ENCODE measurements at regions not wholly inside any gene's neighbourhood (a gene's known extent, or its start where the extent isn't known, plus 50 kb on each side); places are given as distances from the start of the nearest gene placed in this dataset.

DNA sequence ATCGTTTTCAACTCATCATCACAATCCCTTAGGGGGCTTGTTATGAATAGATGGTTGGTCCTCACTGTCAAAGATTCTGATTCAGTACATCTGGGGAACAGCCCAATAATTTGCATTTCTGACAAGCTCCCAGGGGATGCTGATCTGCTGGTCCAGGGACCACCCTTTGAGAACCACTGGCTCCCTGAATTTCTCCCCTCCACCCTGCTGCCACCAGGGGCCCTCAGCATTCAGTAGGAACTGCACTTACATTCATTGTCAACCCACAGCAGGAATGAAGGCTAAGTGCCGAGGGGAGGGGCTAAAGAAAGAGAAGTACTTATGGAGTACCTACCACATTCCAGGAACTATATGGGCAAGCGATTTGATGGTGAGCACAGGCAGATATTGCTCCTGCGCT, 85.9 kb downstream of the BOD1 start:
- H3K4me1 ChIP-seq (ENCODE audit: control insufficient read depth, extremely low read depth, insufficient read depth, low read length): no peaks in the 10 kb centered on the region
- no TSS peak for BruUV-seq (replicated peaks)
- H3K4me2 ChIP-seq (ENCODE audit: insufficient read depth, low read length): no peak overlapping the region
- H3K9me3 ChIP-seq (replicated peaks; ENCODE audit: control insufficient read depth, insufficient read depth, low read length): no peaks in the 10 kb centered on the region
- no peak for TF ChIP-seq EZH2 (IDR thresholded peaks at IDR 0.05; ENCODE audit: borderline replicate concordance, low read depth, low read length, severe bottlenecking)
- dilution Hi-C loops (cut with MboI; ENCODE audit: extremely low pct_ligation_motif_present, low sequenced_read_pairs): no loop called here
- H3K27ac ChIP-seq (ENCODE audit: insufficient read depth, low read depth, low read length): no peak overlapping the region
- no peak overlapping the region for H3K4me3 ChIP-seq (replicated peaks in 1 of 3; ENCODE audit: insufficient read depth in 1 of 3, low read depth in 1 of 3, low read length in 3 of 3)
- FAIRE-seq (no peak), DNase-seq (ENCODE audit: low read depth, low spot score) (no peak)
- ChIA-PET POLR2A (no interaction called here), CTCF (interaction anchor here (1.6 kb wide), 1 partner anchor 42 kb away, joined by 5 read pairs; no protein-coding TSS in a partner anchor)
- no peaks in the 10 kb centered on the region for H3K36me3 ChIP-seq (ENCODE audit: control insufficient read depth in 2 of 2, extremely low read depth in 1 of 2, insufficient read depth in 2 of 2, low read length in 2 of 2)
- no peaks in the 10 kb centered on the region for H3K9me1 ChIP-seq (replicated peaks; ENCODE audit: control insufficient read depth, extremely low read depth, insufficient read depth, low read length)
- intact Hi-C loops (cut with micrococcal nuclease): no loop called here
- no peak overlapping the region for H2AFZ ChIP-seq (ENCODE audit: low read depth, low read length)
- H3K27me3 ChIP-seq (ENCODE audit: control insufficient read depth in 2 of 2, insufficient read depth in 2 of 2, low read length in 2 of 2): no peaks in the 10 kb centered on the region
- no peaks in the 10 kb centered on the region for H3K79me2 ChIP-seq (ENCODE audit: control insufficient read depth, insufficient read depth, low read length)
- no peaks in the 10 kb centered on the region for H4K20me1 ChIP-seq (replicated peaks; ENCODE audit: control insufficient read depth, extremely low read depth, insufficient read depth, low read length)
- H3K9ac ChIP-seq (replicated peaks; ENCODE audit: extremely low read depth, insufficient read depth, low read length): no peak overlapping the region

DNA sequence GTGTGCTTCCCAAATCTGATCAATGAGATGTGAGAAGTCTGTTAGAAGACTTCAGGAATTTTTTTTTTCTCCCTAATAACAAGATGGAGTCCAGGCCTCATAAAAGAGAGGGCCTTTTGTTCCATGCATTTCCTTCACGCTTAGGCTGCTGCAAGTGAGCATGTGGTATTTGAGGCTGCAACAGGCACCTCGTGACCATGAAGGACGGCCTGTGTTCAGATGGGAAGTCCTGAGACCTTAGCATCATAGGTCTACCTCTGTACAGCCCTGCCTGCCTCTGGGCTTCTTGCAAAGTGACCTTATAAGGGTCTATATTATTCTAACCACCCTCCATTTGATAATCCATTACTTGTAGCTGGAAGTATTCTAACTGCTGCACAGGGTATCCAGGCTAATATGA, 86.6 kb downstream of the BOD1 start:
- TF ChIP-seq GATA2 (IDR thresholded peaks at IDR 0.05; ENCODE audit: insufficient read depth, insufficient read length, low read depth, low read length): no peak
- TF ChIP-seq, protein P1, sequence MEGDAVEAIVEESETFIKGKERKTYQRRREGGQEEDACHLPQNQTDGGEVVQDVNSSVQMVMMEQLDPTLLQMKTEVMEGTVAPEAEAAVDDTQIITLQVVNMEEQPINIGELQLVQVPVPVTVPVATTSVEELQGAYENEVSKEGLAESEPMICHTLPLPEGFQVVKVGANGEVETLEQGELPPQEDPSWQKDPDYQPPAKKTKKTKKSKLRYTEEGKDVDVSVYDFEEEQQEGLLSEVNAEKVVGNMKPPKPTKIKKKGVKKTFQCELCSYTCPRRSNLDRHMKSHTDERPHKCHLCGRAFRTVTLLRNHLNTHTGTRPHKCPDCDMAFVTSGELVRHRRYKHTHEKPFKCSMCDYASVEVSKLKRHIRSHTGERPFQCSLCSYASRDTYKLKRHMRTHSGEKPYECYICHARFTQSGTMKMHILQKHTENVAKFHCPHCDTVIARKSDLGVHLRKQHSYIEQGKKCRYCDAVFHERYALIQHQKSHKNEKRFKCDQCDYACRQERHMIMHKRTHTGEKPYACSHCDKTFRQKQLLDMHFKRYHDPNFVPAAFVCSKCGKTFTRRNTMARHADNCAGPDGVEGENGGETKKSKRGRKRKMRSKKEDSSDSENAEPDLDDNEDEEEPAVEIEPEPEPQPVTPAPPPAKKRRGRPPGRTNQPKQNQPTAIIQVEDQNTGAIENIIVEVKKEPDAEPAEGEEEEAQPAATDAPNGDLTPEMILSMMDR (IDR thresholded peaks at IDR 0.05; ENCODE audit: extremely low read depth in 1 of 2, insufficient read depth in 1 of 2, low read depth in 1 of 2, low read length in 2 of 2): no peak
- no peak for TF ChIP-seq MYC (IDR thresholded peaks at IDR 0.05; ENCODE audit: low read depth, low read length)
- no peak for TF ChIP-seq EZH2 (IDR thresholded peaks at IDR 0.05; ENCODE audit: borderline replicate concordance, low read depth, low read length, severe bottlenecking)
- TF ChIP-seq FOS (IDR thresholded peaks at IDR 0.05; ENCODE audit: borderline replicate concordance, insufficient read depth, low read length): no peak
- no peak for TF ChIP-seq JUN (IDR thresholded peaks at IDR 0.05; ENCODE audit: borderline replicate concordance, insufficient read depth, insufficient read length, low read depth)
- TF ChIP-seq POLR2A (IDR thresholded peaks at IDR 0.05; ENCODE audit: low read depth, low read length): no peak
- TF ChIP-seq, protein P2, sequence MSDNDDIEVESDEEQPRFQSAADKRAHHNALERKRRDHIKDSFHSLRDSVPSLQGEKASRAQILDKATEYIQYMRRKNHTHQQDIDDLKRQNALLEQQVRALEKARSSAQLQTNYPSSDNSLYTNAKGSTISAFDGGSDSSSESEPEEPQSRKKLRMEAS (IDR thresholded peaks at IDR 0.05; ENCODE audit: insufficient read depth, insufficient read length): no peak
- no peak for TF ChIP-seq POLR2AphosphoS5 (IDR thresholded peaks at IDR 0.05; ENCODE audit: insufficient read depth, low read depth, low read length)
- dilution Hi-C loops (cut with MboI; ENCODE audit: extremely low pct_ligation_motif_present, low sequenced_read_pairs) (no loop called here), intact Hi-C loops (cut with micrococcal nuclease) (no loop called here)
- Histone ChIP-seq H3K79me2 (ENCODE audit: control insufficient read depth, insufficient read depth, low read length) (no peaks in the 10 kb centered on the region), H3K27me3 (ENCODE audit: control insufficient read depth in 2 of 2, insufficient read depth in 2 of 2, low read length in 2 of 2) (no peaks in the 10 kb centered on the region), H3K4me2 (ENCODE audit: insufficient read depth, low read length) (no peak overlapping the region), H2AFZ (ENCODE audit: low read depth, low read length) (no peak overlapping the region), H3K27ac (ENCODE audit: insufficient read depth, low read depth, low read length) (no peak overlapping the region), H3K4me3 (replicated peaks in 1 of 3; ENCODE audit: insufficient read depth in 1 of 3, low read depth in 1 of 3, low read length in 3 of 3) (no peak overlapping the region), H3K9me1 (replicated peaks; ENCODE audit: control insufficient read depth, extremely low read depth, insufficient read depth, low read length) (no peaks in the 10 kb centered on the region), H3K9ac (replicated peaks; ENCODE audit: extremely low read depth, insufficient read depth, low read length) (no peak overlapping the region), H4K20me1 (replicated peaks; ENCODE audit: control insufficient read depth, extremely low read depth, insufficient read depth, low read length) (no peaks in the 10 kb centered on the region), H3K4me1 (ENCODE audit: control insufficient read depth, extremely low read depth, insufficient read depth, low read length) (no peaks in the 10 kb centered on the region), H3K9me3 (replicated peaks; ENCODE audit: control insufficient read depth, insufficient read depth, low read length) (no peaks in the 10 kb centered on the region), H3K36me3 (ENCODE audit: control insufficient read depth in 2 of 2, extremely low read depth in 1 of 2, insufficient read depth in 2 of 2, low read length in 2 of 2) (no peaks in the 10 kb centered on the region)
- DNase-seq (ENCODE audit: low read depth, low spot score) (no peak), FAIRE-seq (no peak)
- ChIA-PET POLR2A (no interaction called here), CTCF (no interaction called here)
- no TSS peak for BruUV-seq (replicated peaks)
